Sigmoid colon (tissue), 4 donors: ENCODE measurements at regions not wholly inside any gene's neighbourhood (a gene's known extent, or its start where the extent isn't known, plus 50 kb on each side); places are given as distances from the start of the nearest gene placed in this dataset.

Experiments used
- POLR2A ChIP-seq, 2 donors: fragments of 450-650 bp; IDR thresholded peaks; one replicate each; pipeline ENCODE4 v1.6.1; 2016; ENCODE audit warnings: antibody characterized with exemption in 2 of 2, mild to moderate bottlenecking in 2 of 2, moderate library complexity in 2 of 2
- POLR2AphosphoS5 ChIP-seq, 4 donors: sonication (generic); formaldehyde crosslinking; IDR thresholded peaks; one replicate each; pipeline ENCODE4 v1.6.1; 2017; ENCODE audit warnings: antibody characterized with exemption in 4 of 4
- TF ChIP-seq, protein P1 (sequence below), 4 experiments: fragments of 450-650 bp in 3 of 4; fragments of 200-600 bp in 1 of 4; IDR thresholded peaks; one replicate each; pipeline ENCODE4 v1.5.1; 2016 to 2019; ENCODE audit warnings: antibody characterized with exemption in 4 of 4, mild to moderate bottlenecking in 3 of 4, moderate library complexity in 2 of 4

DNA sequence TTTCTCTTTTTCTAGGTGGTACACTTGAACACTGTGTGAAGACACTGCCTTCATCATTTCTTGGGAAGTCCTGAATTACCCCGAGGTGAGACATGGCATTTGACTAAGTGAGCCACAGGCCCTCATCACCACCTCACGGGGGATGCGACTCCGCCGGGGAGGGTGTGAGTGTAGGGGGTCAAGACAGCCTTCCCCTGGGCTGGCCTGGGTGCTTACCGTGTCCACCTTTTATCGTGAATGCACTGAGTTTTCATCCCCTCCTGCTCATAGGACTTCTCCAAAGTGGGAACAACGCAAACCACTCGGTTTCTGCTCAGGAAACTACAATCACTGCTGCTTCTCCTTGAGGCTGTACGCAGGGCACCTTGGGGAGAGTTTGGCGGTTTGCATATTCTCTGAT is 176.9 kb downstream of the SH2D4B start:
- TF ChIP-seq POLR2A (IDR thresholded peaks at IDR 0.05) (no peak), POLR2AphosphoS5 (IDR thresholded peaks at IDR 0.05) (no peak)
- TF ChIP-seq, protein P1, sequence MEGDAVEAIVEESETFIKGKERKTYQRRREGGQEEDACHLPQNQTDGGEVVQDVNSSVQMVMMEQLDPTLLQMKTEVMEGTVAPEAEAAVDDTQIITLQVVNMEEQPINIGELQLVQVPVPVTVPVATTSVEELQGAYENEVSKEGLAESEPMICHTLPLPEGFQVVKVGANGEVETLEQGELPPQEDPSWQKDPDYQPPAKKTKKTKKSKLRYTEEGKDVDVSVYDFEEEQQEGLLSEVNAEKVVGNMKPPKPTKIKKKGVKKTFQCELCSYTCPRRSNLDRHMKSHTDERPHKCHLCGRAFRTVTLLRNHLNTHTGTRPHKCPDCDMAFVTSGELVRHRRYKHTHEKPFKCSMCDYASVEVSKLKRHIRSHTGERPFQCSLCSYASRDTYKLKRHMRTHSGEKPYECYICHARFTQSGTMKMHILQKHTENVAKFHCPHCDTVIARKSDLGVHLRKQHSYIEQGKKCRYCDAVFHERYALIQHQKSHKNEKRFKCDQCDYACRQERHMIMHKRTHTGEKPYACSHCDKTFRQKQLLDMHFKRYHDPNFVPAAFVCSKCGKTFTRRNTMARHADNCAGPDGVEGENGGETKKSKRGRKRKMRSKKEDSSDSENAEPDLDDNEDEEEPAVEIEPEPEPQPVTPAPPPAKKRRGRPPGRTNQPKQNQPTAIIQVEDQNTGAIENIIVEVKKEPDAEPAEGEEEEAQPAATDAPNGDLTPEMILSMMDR (IDR thresholded peaks at IDR 0.05): no peak
